ENCODE measurements at regions not wholly inside any gene's neighbourhood (a gene's known extent, or its start where the extent isn't known, plus 50 kb on each side); places are given as distances from the start of the nearest gene placed in this dataset.

GRCh38 chr11:111179184-111179910, 66.2 kb upstream of the POU2AF2 start (continued):
- TF ChIP-seq EGR1 (IDR thresholded peaks at IDR 0.05; ENCODE audit: low read depth in 2 of 2) (no peak), HNF4G (IDR thresholded peaks at IDR 0.05) (no peak), HNF4A (conservative IDR thresholded peaks at IDR 0.05) (no peak), GABPA (IDR thresholded peaks at IDR 0.05 in 1 of 2, conservative IDR thresholded peaks at IDR 0.05 in 1 of 2) (no peak), NR2F2 (IDR thresholded peaks at IDR 0.05) (no peak), ATF3 (IDR thresholded peaks at IDR 0.05) (no peak), FOXA2 (IDR thresholded peaks at IDR 0.05) (no peak)

- Histone ChIP-seq H3K27me3 (ENCODE audit: control insufficient read depth in 4 of 4, insufficient read depth in 4 of 4, low read length in 3 of 4) (no peaks in the 10 kb centered on the region), H3K27ac (ENCODE audit: low read depth in 1 of 2, low read length in 2 of 2) (no peak overlapping the region), H3K9me3 (ENCODE audit: control insufficient read depth in 4 of 4, low read length in 3 of 4) (no peaks in the 10 kb centered on the region), H3K4me1 (ENCODE audit: control insufficient read depth in 4 of 4, insufficient read depth in 4 of 4, low read length in 3 of 4) (no peaks in the 10 kb centered on the region), H3K4me3 (ENCODE audit: low read depth in 1 of 3, low read length in 3 of 3) (no peak overlapping the region), H3K9ac (ENCODE audit: low read depth in 1 of 2, low read length in 2 of 2) (no peak overlapping the region), H3K36me3 (ENCODE audit: control insufficient read depth in 4 of 4, insufficient read depth in 3 of 4, low read depth in 1 of 4, low read length in 3 of 4) (no peaks in the 10 kb centered on the region)
- no peak for TF ChIP-seq ATF3 (IDR thresholded peaks at IDR 0.05)
- TF ChIP-seq HNF4G (IDR thresholded peaks at IDR 0.05): no peak
- no peak for TF ChIP-seq FOXA1 (IDR thresholded peaks at IDR 0.05)
- TF ChIP-seq, protein P1, sequence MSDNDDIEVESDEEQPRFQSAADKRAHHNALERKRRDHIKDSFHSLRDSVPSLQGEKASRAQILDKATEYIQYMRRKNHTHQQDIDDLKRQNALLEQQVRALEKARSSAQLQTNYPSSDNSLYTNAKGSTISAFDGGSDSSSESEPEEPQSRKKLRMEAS (IDR thresholded peaks at IDR 0.05): no peak
- no peak for TF ChIP-seq REST (IDR thresholded peaks at IDR 0.05)
- TF ChIP-seq, protein P2, sequence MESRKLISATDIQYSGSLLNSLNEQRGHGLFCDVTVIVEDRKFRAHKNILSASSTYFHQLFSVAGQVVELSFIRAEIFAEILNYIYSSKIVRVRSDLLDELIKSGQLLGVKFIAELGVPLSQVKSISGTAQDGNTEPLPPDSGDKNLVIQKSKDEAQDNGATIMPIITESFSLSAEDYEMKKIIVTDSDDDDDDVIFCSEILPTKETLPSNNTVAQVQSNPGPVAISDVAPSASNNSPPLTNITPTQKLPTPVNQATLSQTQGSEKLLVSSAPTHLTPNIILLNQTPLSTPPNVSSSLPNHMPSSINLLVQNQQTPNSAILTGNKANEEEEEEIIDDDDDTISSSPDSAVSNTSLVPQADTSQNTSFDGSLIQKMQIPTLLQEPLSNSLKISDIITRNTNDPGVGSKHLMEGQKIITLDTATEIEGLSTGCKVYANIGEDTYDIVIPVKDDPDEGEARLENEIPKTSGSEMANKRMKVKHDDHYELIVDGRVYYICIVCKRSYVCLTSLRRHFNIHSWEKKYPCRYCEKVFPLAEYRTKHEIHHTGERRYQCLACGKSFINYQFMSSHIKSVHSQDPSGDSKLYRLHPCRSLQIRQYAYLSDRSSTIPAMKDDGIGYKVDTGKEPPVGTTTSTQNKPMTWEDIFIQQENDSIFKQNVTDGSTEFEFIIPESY (IDR thresholded peaks at IDR 0.05): no peak
- no peak for TF ChIP-seq HNF4A (conservative IDR thresholded peaks at IDR 0.05)
- TF ChIP-seq FOXA2 (IDR thresholded peaks at IDR 0.05): no peak
- no peak for TF ChIP-seq TAF1 (conservative IDR thresholded peaks at IDR 0.05)
- TF ChIP-seq GABPA (IDR thresholded peaks at IDR 0.05 in 1 of 2, conservative IDR thresholded peaks at IDR 0.05 in 1 of 2): no peak
- TF ChIP-seq EGR1 (IDR thresholded peaks at IDR 0.05; ENCODE audit: low read depth in 2 of 2): no peak
- no peak for TF ChIP-seq SP1 (IDR thresholded peaks at IDR 0.05)
- no peak for TF ChIP-seq YY1 (IDR thresholded peaks at IDR 0.05)
- TF ChIP-seq NR2F2 (IDR thresholded peaks at IDR 0.05): no peak
- TF ChIP-seq RAD21 (IDR thresholded peaks at IDR 0.05): no peak
- TF ChIP-seq, protein P3, sequence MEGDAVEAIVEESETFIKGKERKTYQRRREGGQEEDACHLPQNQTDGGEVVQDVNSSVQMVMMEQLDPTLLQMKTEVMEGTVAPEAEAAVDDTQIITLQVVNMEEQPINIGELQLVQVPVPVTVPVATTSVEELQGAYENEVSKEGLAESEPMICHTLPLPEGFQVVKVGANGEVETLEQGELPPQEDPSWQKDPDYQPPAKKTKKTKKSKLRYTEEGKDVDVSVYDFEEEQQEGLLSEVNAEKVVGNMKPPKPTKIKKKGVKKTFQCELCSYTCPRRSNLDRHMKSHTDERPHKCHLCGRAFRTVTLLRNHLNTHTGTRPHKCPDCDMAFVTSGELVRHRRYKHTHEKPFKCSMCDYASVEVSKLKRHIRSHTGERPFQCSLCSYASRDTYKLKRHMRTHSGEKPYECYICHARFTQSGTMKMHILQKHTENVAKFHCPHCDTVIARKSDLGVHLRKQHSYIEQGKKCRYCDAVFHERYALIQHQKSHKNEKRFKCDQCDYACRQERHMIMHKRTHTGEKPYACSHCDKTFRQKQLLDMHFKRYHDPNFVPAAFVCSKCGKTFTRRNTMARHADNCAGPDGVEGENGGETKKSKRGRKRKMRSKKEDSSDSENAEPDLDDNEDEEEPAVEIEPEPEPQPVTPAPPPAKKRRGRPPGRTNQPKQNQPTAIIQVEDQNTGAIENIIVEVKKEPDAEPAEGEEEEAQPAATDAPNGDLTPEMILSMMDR (IDR thresholded peaks at IDR 0.05; ENCODE audit: low read depth, low read length, missing input control): no peak
- no peak for TF ChIP-seq RXRA (IDR thresholded peaks at IDR 0.05)
- no peak for TF ChIP-seq JUND (IDR thresholded peaks at IDR 0.05)
- no peak for DNase-seq (ENCODE audit: low spot score)
Measured at GRCh38 chr11:111177037-111177871, 68.3 kb upstream of the POU2AF2 start.
